HFF-Myc (cell line): ENCODE measurements at regions not wholly inside any gene's neighbourhood (a gene's known extent, or its start where the extent isn't known, plus 50 kb on each side); places are given as distances from the start of the nearest gene placed in this dataset.

Source experiments
- DNase-seq: peaks from one replicate; pipeline ENCODE4 v3.0.0-alpha.2; 2011; ENCODE audit warnings: low read depth; ENCODE audit errors: extremely low read depth
- H3K4me3 ChIP-seq: replicated peaks from 2 replicates; pipeline ENCODE4 v1.5.1; 2011; ENCODE audit warnings: low read depth, mild to moderate bottlenecking, control low read depth, low read length
- TF ChIP-seq, protein P1 (sequence below): IDR thresholded peaks from 2 replicates; pipeline ENCODE4 v1.5.1; 2012; ENCODE audit warnings: mild to moderate bottlenecking, low read depth, low read length, control low read depth; ENCODE audit errors: missing control alignments

DNA sequence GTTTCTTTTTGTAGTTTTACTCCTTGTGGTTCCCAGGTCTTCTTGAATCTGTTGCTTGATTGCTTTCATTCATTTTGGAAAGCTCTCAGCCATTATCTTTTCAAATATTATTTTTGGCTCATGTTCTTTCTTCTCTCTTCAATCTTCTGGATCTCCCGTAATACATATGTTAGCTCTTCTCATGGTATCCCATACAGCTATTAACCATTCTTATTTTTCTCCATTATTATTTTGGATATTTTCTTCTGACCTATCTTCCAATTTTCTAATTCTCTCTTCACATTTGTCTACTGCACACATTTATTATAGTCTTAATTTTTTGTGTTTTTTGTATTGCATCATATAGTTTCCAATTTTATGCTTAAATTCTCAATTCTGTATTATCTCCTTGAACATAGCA is 123.9 kb upstream of the ARID2 start:
- H3K4me3 ChIP-seq: no peak overlapping the region
- TF ChIP-seq, protein P1, sequence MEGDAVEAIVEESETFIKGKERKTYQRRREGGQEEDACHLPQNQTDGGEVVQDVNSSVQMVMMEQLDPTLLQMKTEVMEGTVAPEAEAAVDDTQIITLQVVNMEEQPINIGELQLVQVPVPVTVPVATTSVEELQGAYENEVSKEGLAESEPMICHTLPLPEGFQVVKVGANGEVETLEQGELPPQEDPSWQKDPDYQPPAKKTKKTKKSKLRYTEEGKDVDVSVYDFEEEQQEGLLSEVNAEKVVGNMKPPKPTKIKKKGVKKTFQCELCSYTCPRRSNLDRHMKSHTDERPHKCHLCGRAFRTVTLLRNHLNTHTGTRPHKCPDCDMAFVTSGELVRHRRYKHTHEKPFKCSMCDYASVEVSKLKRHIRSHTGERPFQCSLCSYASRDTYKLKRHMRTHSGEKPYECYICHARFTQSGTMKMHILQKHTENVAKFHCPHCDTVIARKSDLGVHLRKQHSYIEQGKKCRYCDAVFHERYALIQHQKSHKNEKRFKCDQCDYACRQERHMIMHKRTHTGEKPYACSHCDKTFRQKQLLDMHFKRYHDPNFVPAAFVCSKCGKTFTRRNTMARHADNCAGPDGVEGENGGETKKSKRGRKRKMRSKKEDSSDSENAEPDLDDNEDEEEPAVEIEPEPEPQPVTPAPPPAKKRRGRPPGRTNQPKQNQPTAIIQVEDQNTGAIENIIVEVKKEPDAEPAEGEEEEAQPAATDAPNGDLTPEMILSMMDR: no peak
- no peak for DNase-seq

DNA sequence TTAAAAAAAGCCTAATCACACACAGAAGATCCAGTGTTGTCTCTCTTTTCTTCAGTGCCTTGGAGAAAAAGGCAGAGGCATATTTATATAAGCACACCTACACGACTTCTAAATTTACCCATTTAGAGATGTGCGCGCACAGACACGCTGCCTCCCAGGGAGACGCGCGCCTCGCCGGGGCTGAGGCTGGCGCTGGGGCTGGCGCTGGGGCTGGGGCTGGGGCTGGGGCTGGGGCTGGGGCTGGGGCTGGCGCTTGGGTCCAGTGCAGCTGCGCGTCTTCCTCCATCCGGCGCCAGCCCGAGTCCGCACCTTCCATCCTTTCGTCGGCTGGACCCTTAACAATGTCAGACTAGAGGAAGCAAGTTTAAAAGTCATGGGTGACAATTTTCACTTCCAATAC is 118.4 kb upstream of the ARID2 start:
- no peak for DNase-seq
- TF ChIP-seq, protein P1: no peak
- H3K4me3 ChIP-seq: no peak overlapping the region

DNA sequence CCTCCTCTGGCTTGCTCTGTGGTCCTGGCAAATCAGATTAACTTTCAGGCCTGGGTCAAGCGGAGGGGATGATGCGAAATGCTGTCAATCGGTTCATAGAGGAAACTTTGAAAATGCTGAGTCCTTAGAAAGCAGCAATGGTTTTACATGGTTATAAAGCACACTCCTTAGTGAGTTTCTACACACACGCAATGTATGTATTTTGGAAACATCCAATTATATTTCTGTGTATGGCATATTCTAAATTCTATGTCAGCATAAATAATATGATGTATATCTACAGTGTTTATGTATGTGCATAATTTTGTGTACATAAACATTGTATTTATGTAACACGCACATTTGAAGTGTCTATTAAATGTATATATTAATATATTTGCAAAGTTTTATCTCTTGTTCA is 118.0 kb upstream of the ARID2 start:
- DNase-seq: no peak
- TF ChIP-seq, protein P1: no peak
- no peak overlapping the region for H3K4me3 ChIP-seq

DNA sequence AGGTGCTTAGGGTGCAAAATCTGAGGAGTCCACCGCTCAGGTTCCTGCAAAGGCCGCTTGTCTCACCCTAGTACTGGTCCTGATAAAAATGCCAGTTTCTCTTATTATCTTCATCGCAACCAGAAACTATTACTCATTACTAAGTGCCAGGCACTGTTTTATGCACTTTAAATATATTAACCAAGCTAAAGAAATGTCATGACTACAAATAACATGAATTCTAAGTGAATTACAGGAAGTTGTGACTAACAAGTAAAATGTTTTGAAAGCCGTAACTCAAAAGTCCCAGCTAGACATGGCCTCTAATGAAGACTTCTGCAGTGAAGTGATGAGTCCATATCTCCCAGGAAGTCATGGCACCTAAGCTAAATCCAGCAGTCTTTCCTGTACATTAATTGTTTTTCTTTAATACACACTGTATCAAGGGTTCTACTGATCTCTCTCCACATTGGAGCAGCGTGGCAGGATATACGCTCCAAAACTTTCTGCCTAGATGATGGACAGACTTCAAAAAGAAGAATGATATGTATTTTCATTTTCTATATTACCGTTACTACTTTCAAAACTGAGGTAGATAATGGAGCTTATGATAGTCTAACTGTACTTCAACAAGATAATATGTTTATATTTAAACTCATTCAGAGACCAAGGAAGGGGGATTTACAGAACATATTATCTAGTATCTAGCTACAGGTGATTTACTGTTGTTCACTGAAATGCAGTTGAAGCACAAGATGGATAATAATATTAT is 117.3 kb upstream of the ARID2 start:
- TF ChIP-seq, protein P1: no peak
- DNase-seq: no peak
- no peak overlapping the region for H3K4me3 ChIP-seq

DNA sequence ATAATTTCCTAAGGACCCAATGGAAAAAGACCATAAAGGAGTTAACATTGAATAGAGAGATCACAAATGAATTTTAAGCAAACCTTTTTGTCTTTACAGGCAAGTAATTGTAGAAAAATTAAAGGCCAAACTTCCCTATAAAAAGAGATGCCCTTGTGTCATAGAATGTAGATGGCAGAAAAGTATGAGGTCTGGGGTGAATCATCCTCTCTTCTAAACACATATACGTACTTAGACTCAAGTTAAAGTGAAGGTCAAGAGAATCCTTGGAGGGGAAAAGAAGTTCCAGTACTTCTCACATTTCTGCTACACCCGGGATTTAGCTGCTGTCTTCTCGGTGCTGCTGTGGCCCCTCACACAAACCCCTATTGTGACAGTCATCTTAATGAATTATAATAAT is 116.2 kb upstream of the ARID2 start:
- no peak for DNase-seq
- TF ChIP-seq, protein P1: no peak

DNA sequence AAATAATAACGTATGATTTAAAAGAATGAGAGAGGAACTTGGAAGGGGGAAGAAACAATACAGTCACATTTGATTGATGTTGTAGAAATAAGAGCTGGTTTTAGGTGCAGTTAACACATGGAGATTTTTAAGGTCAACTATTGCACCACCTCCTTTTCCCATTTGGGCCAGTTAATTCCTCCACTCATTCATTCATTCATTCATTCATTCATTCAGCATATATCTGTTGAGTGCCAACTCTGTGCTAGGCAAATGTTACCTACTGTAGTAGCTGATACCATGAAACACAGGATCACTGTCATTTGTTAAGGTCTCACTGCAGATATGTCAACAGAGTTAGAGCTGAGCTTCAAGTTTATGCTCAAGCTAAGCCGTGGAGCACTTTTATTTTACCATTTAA is 115.7 kb upstream of the ARID2 start:
- no peak overlapping the region for H3K4me3 ChIP-seq
- TF ChIP-seq, protein P1: no peak
- no peak for DNase-seq

More for the DNA sequence above, 116.2 kb upstream of the ARID2 start:
- no peak overlapping the region for H3K4me3 ChIP-seq

DNA sequence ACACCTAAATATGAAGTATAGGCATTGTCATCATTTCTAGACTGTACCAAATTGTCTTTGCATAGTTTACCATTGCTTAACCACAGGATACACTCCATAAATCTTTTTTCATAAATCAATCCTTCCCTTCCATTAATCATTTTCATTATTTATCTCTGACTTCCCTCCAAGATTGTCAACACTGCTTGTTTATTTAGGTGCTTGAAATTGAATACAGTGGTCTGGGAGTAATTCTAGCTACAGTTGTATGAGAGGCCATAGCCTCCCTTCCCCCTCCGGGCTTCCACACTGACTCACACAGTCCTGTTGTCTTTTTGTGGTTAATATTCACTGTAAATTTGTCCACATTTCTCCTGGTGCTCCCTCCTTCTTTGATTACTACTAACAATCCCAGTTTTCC is 114.2 kb upstream of the ARID2 start:
- H3K4me3 ChIP-seq: no peak overlapping the region
- peak; percentile 57 for DNase-seq
- TF ChIP-seq, protein P1: no peak
